Liver (tissue), 8 donors: ENCODE measurements at regions not wholly inside any gene's neighbourhood (a gene's known extent, or its start where the extent isn't known, plus 50 kb on each side); places are given as distances from the start of the nearest gene placed in this dataset.

Experiments
- DNase-seq: peaks from one replicate; pipeline ENCODE4 v3.0.0-alpha.2; 2017; ENCODE audit warnings: low spot score
- H3K27ac ChIP-seq, 2 donors: one replicate each; pipeline ENCODE4 v1.7.0; 2013; ENCODE audit warnings: inconsistent platforms in 2 of 2, low read length in 2 of 2, control low read depth in 1 of 2, low read depth in 1 of 2, mild to moderate bottlenecking in 1 of 2
- H3K27me3 ChIP-seq, 4 donors: one replicate each; pipeline versions ENCODE4 v1.6.1 to v1.7.0; 2013; ENCODE audit warnings: low read length in 3 of 4, inconsistent platforms in 1 of 4, mild to moderate bottlenecking in 1 of 4, moderate library complexity in 1 of 4; ENCODE audit not compliant: control insufficient read depth in 4 of 4, insufficient read depth in 4 of 4
- H3K36me3 ChIP-seq, 4 donors: one replicate each; pipeline versions ENCODE4 v1.6.1 to v1.7.0; 2013; ENCODE audit warnings: low read length in 3 of 4, mild to moderate bottlenecking in 3 of 4, low read depth in 1 of 4, moderate library complexity in 1 of 4; ENCODE audit not compliant: control insufficient read depth in 4 of 4, insufficient read depth in 3 of 4
- H3K4me1 ChIP-seq, 4 donors: one replicate each; pipeline versions ENCODE4 v1.6.1 to v1.7.0; 2013; ENCODE audit warnings: low read length in 3 of 4, mild to moderate bottlenecking in 3 of 4, moderate library complexity in 1 of 4; ENCODE audit not compliant: control insufficient read depth in 4 of 4, insufficient read depth in 4 of 4
- H3K4me3 ChIP-seq, 3 donors: one replicate each; pipeline versions ENCODE4 v1.6.1 to v1.7.0; 2013; ENCODE audit warnings: low read length in 3 of 3, control low read depth in 1 of 3, low read depth in 1 of 3, mild to moderate bottlenecking in 1 of 3
- H3K9ac ChIP-seq, 2 donors: one replicate each; pipeline ENCODE4 v1.7.0; 2013; ENCODE audit warnings: low read length in 2 of 2, mild to moderate bottlenecking in 2 of 2, moderate library complexity in 2 of 2, control low read depth in 1 of 2, low read depth in 1 of 2
- H3K9me3 ChIP-seq, 4 donors: one replicate each; pipeline versions ENCODE4 v1.6.1 to v1.7.0; 2013; ENCODE audit warnings: low read length in 3 of 4; ENCODE audit not compliant: control insufficient read depth in 4 of 4
- ATF3 ChIP-seq: IDR thresholded peaks from 2 replicates; pipeline ENCODE4 v1.6.1; 2016; ENCODE audit warnings: antibody characterized with exemption
- CTCF ChIP-seq: fragments of 150-350 bp; IDR thresholded peaks from 2 replicates; pipeline ENCODE4 v1.5.1; 2017; ENCODE audit warnings: improper control_type of control experiment, low read depth, low read length; ENCODE audit not compliant: missing input control
- EGR1 ChIP-seq, 2 donors: IDR thresholded peaks; 2 replicates each; pipeline ENCODE4 v1.6.1; 2016 to 2018; ENCODE audit warnings: antibody characterized with exemption in 2 of 2, low read depth in 2 of 2
- FOXA1 ChIP-seq: IDR thresholded peaks from 2 replicates; pipeline ENCODE4 v1.6.1; 2016; ENCODE audit warnings: antibody characterized with exemption
- HNF4G ChIP-seq: IDR thresholded peaks from 2 replicates; pipeline ENCODE4 v1.6.1; 2016; ENCODE audit warnings: antibody characterized with exemption
- JUND ChIP-seq, 2 donors: IDR thresholded peaks; 2 replicates each; pipeline ENCODE4 v1.6.1; 2016; ENCODE audit warnings: antibody characterized with exemption in 2 of 2
- NR2F2 ChIP-seq: IDR thresholded peaks from 2 replicates; pipeline ENCODE4 v1.6.1; 2016; ENCODE audit warnings: antibody characterized with exemption
- RAD21 ChIP-seq, 2 donors: IDR thresholded peaks; 2 replicates each; pipeline ENCODE4 v1.6.1; 2016; ENCODE audit warnings: antibody characterized with exemption in 2 of 2, mild to moderate bottlenecking in 2 of 2
- REST ChIP-seq: IDR thresholded peaks from 2 replicates; pipeline ENCODE4 v1.6.1; 2016; ENCODE audit warnings: antibody characterized with exemption, mild to moderate bottlenecking
- RXRA ChIP-seq, 2 donors: IDR thresholded peaks; 2 replicates each; pipeline ENCODE4 v1.6.1; 2017 to 2018; ENCODE audit warnings: antibody characterized with exemption in 2 of 2, mild to moderate bottlenecking in 1 of 2
- SP1 ChIP-seq: IDR thresholded peaks from 2 replicates; pipeline ENCODE4 v1.6.1; 2018; ENCODE audit warnings: antibody characterized with exemption, mild to moderate bottlenecking
- YY1 ChIP-seq: IDR thresholded peaks from 2 replicates; pipeline ENCODE4 v1.6.1; 2016; ENCODE audit warnings: antibody characterized with exemption, mild to moderate bottlenecking
- WGBS: extraction: QIAGEN DNeasy Blood & Tissue Kit; methylation state at CpG from one replicate; pipeline ENCODE4 v1.1.7; 2013; 5-methylcytosine and 5-hydroxymethylcytosine counted together
- donor health status: healthy.
- donor health status: healthy.
- donor health status: healthy.
- donor health status: healthy.
- donor health status: healthy.

GRCh38 chr13:75123428-75123827, 358.5 kb downstream of the TBC1D4 start:
- TF ChIP-seq RXRA (IDR thresholded peaks at IDR 0.05): no peak
- no peak for TF ChIP-seq ATF3
- no peak for TF ChIP-seq RAD21 (IDR thresholded peaks at IDR 0.05)
- no peak for TF ChIP-seq FOXA1
- no peak for TF ChIP-seq SP1
- no peak for TF ChIP-seq REST
- TF ChIP-seq CTCF: no peak
- TF ChIP-seq NR2F2: no peak
- TF ChIP-seq JUND (IDR thresholded peaks at IDR 0.05): no peak
- no peak for TF ChIP-seq YY1
- TF ChIP-seq HNF4G: no peak
- no peak for TF ChIP-seq EGR1 (IDR thresholded peaks at IDR 0.05; ENCODE audit: low read depth in 2 of 2)
- no peak for DNase-seq
- no peak overlapping the region for H3K27ac ChIP-seq
- H3K4me1 ChIP-seq: no peaks in the 10 kb centered on the region
- no peak overlapping the region for H3K4me3 ChIP-seq
- H3K27me3 ChIP-seq: no peaks in the 10 kb centered on the region
- no peaks in the 10 kb centered on the region for H3K9me3 ChIP-seq
- H3K36me3 ChIP-seq: no peaks in the 10 kb centered on the region
- H3K9ac ChIP-seq: no peak overlapping the region
- WGBS: 68% methylated on average over 1 of the region's 1 CpG

GRCh38 chr13:75120085-75120484, 361.9 kb downstream of the TBC1D4 start:
- Histone ChIP-seq H3K9ac (no peak overlapping the region), H3K4me3 (no peak overlapping the region), H3K9me3 (no peaks in the 10 kb centered on the region), H3K4me1 (no peaks in the 10 kb centered on the region), H3K27ac (no peak overlapping the region), H3K27me3 (no peaks in the 10 kb centered on the region), H3K36me3 (no peaks in the 10 kb centered on the region)
- TF ChIP-seq NR2F2 (no peak), EGR1 (IDR thresholded peaks at IDR 0.05; ENCODE audit: low read depth in 2 of 2) (no peak)
- WGBS: 69% methylated on average over 4 of the region's 4 CpGs
- DNase-seq: no peak

GRCh38 chr13:75115171-75115570, 366.8 kb downstream of the TBC1D4 start:
- H3K9me3 ChIP-seq: no peaks in the 10 kb centered on the region
- H3K27ac ChIP-seq: no peak overlapping the region
- no peaks in the 10 kb centered on the region for H3K27me3 ChIP-seq
- H3K9ac ChIP-seq: no peak overlapping the region
- TF ChIP-seq CTCF: no peak
- no peaks in the 10 kb centered on the region for H3K4me1 ChIP-seq
- no peaks in the 10 kb centered on the region for H3K36me3 ChIP-seq
- 71% methylated on average over 2 of the region's 2 CpGs for WGBS
- no peak for DNase-seq
- H3K4me3 ChIP-seq: no peak overlapping the region
